ENCODE measurements at regions not wholly inside any gene's neighbourhood (a gene's known extent, or its start where the extent isn't known, plus 50 kb on each side); places are given as distances from the start of the nearest gene placed in this dataset.

DNA sequence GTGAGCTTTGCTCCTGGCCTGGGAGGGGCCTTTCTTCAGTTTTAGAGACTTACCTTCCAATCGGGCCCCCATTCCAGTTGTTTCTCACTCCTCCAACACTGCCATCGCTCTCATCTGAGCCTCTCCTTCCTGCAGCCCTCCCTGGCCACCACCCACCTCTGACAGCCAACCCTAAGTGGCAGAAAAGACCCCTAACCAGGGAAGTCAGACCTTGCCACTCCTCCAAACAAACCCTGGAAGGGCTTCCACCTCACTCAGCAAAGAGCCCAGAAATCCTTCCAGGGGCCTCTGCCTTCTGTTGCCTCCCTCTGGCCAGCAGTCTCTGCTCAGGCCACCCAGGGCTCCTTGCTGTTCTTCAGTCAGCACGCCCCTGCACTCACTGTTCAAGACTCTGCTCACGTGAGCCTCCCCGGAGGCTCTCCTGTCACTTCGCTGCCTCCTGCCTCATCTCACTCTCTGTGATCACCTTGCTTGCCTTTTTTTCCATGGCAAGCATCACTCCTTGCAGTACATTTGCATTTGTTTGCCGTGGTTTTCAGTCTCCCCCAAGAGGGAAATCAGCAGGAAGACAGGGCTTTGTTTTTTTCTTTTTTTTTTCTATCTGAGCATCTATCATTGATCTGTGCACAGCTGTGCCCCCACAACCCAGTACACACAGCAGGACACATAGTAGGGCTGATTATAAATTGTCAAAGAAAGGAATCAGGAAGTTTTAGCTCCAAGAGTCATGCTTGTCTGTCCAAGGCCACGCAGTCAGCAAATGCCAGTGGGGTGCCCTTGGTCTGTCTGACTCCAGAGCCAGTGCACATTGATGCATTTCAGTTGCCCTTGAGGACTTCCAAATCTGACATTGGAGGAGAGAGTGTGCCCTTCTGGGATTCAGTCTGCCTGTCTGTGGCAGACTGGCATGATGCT lies 83.9 kb downstream of the INHBB start:
- TF ChIP-seq, protein P1, sequence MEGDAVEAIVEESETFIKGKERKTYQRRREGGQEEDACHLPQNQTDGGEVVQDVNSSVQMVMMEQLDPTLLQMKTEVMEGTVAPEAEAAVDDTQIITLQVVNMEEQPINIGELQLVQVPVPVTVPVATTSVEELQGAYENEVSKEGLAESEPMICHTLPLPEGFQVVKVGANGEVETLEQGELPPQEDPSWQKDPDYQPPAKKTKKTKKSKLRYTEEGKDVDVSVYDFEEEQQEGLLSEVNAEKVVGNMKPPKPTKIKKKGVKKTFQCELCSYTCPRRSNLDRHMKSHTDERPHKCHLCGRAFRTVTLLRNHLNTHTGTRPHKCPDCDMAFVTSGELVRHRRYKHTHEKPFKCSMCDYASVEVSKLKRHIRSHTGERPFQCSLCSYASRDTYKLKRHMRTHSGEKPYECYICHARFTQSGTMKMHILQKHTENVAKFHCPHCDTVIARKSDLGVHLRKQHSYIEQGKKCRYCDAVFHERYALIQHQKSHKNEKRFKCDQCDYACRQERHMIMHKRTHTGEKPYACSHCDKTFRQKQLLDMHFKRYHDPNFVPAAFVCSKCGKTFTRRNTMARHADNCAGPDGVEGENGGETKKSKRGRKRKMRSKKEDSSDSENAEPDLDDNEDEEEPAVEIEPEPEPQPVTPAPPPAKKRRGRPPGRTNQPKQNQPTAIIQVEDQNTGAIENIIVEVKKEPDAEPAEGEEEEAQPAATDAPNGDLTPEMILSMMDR (IDR thresholded peaks at IDR 0.05): no peak
- TF ChIP-seq EZH2 (IDR thresholded peaks at IDR 0.05) (no peak), EZH2phosphoT487 (IDR thresholded peaks at IDR 0.05) (no peak)
